SK-N-MC (cell line): ENCODE measurements at regions not wholly inside any gene's neighbourhood (a gene's known extent, or its start where the extent isn't known, plus 50 kb on each side); places are given as distances from the start of the nearest gene placed in this dataset.

Experiments
- EZH2 ChIP-seq: fragments of 200-600 bp; sonication (generic); IDR thresholded peaks from one replicate; pipeline ENCODE4 v1.6.1; 2017; ENCODE audit warnings: antibody characterized with exemption
- POLR2AphosphoS5 ChIP-seq: IDR thresholded peaks from 2 replicates; pipeline ENCODE4 v1.6.1; 2012; ENCODE audit warnings: mild to moderate bottlenecking, low read depth, low read length, borderline replicate concordance

DNA sequence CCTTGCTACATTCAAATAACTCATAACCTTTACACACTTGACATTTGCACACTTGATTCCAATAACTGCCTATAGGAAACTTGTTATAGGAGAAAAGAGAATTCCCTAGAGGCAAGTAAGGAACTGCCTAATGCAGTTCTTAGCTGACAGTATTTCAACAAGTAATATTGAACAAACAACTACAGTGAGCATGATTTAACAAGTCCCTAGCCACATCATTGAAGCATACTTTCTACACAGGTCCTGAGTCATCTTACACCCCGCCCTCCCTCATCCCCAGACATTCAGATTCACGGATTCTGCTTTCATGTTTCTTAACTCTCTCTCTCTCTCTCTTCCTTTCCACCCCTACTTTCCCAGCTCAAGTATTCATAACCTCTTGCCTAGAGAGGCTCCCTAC, 153.5 kb downstream of the LSM5 start:
- TF ChIP-seq EZH2 (no peak), POLR2AphosphoS5 (no peak)
